GM12892 (cell line): ENCODE measurements at regions not wholly inside any gene's neighbourhood (a gene's known extent, or its start where the extent isn't known, plus 50 kb on each side); places are given as distances from the start of the nearest gene placed in this dataset.

Experiments
- DNase-seq: peaks from one replicate; pipeline ENCODE4 v3.0.0; 2011; ENCODE audit not compliant: insufficient read length
- FAIRE-seq: peaks from 2 replicates; lab custom pipeline; 2011; peaks lifted over from hg19 to GRCh38; lab: Jason Lieb, UNC
- POLR2A ChIP-seq: IDR thresholded peaks from 2 replicates; pipeline ENCODE4 v1.6.1; 2011; ENCODE audit warnings: low read depth, low read length, control low read depth
- POLR2AphosphoS5 ChIP-seq: IDR thresholded peaks from 2 replicates; pipeline ENCODE4 v1.6.1; 2011; ENCODE audit warnings: low read depth, low read length, control low read depth
- TAF1 ChIP-seq: IDR thresholded peaks from 2 replicates; pipeline ENCODE4 v1.6.1; 2011; ENCODE audit warnings: low read depth, mild to moderate bottlenecking, control low read depth, low read length, borderline replicate concordance

DNA sequence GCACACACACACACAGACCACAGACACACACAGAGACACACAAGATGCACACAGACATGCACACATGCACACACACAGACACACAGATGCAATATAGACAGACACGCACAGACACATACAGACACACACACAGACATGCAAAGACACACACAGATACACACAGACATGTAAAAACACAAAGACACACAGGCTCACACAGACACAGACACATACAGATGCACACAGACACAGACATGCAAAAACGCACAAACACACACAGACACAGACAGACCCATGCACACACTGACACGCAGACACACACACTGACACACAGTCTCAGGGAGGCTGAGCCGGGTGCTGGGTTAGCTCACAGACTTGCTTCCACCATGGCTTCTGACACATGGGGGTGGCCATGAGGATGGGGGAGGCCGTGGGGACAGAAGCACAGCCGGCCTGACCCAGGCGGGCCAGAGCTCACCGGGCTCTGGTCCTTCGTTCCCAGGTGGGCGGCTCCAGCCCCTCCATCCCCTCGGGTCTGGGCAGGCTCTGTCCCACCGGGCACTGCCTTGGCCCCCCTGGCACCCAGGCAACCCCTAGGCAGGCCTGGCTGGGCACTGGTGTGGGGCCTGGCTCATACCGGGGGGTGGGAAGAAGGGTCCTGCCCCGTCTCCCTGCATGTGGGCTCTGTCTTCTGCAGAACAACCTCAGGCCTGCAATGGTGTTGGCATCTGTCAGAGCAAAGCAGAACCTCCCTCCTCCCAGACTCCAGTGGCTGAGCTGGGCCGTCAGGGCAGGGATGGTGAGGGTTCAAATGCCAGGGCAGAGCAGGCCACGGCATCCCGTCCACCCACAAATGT is 1489.5 kb downstream of the BRD1 start:
- DNase-seq: no peak
- no peak for FAIRE-seq
- no peak for TF ChIP-seq POLR2A
- TF ChIP-seq POLR2AphosphoS5: no peak
- no peak for TF ChIP-seq TAF1

DNA sequence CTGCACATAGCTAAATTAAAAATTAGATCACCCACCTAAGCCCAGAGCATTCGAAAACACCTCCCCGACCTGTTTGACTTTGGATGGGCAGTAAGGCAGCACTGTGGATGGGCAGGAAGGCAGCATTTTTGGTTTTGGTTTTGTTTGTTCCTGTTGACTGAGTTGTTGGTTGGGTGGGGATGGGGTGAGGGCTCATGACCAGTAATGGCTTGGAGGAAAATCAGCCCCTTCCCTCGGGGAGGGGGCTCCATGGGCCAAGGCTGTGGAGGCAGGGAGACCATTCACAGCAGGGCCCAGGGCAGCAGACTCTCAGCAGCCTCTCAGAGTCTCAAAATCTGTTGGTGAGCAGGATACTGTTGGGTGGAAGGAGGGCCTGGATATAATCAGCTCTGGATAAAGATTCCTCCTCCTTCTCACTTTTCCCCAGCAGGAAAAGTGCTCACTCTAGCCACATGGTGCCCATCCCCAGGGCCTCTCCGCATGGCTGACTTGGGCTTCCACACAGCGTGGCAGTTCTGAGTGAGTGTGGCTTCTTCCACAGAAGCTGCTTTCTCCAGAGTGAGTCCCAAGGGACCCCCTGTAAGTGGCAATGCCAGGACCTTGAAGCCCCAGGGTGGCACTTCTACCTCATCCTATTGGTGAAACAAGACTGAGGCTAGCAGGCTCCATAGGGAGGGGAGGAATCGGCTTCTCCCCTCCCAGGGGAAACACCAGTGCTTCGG is 1491.2 kb downstream of the BRD1 start:
- no peak for TF ChIP-seq POLR2AphosphoS5
- no peak for TF ChIP-seq POLR2A
- TF ChIP-seq TAF1: no peak
- no peak for DNase-seq
- no peak for FAIRE-seq

DNA sequence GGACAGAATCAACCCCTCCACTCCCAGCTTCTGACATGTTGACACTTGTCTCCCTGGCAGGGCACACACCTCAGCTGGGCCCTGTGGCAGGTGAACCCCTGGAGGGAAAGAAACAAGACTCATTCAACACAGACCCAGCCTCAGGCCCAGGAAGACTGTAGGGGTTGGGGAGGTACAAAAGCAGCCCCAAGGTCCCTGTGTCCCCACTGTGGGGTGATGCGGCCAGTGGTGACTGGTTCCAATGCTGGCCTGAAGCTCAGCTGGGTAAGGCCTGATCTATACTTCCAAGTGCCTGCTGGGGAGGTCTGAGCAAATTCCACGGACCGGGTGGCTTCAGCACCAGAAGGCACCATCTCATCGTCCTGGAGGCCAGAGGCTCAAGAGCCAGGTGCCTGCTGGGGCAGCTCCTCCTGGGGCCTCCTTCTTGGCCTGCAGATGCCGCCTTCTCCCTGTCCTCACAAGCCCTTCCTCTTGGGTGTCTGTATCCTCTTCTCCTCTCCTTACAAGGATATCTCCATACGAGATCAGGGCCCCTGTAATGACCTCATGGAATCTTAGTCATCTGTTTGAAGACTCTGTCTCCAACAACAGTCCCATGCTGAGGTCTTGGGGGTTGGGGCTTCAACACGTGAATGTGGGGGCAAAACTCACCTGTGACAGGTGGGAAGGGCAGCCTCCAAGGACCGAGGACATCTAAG is 1492.1 kb downstream of the BRD1 start:
- DNase-seq (no peak), FAIRE-seq (no peak)
- TF ChIP-seq POLR2A (no peak), POLR2AphosphoS5 (no peak), TAF1 (no peak)

- TF ChIP-seq TAF1 (no peak), POLR2A (no peak), POLR2AphosphoS5 (no peak)
- no peak for DNase-seq
- no peak for FAIRE-seq
Observed at GRCh38 chr22:48334971-48335370, 1492.7 kb downstream of the BRD1 start.

DNA sequence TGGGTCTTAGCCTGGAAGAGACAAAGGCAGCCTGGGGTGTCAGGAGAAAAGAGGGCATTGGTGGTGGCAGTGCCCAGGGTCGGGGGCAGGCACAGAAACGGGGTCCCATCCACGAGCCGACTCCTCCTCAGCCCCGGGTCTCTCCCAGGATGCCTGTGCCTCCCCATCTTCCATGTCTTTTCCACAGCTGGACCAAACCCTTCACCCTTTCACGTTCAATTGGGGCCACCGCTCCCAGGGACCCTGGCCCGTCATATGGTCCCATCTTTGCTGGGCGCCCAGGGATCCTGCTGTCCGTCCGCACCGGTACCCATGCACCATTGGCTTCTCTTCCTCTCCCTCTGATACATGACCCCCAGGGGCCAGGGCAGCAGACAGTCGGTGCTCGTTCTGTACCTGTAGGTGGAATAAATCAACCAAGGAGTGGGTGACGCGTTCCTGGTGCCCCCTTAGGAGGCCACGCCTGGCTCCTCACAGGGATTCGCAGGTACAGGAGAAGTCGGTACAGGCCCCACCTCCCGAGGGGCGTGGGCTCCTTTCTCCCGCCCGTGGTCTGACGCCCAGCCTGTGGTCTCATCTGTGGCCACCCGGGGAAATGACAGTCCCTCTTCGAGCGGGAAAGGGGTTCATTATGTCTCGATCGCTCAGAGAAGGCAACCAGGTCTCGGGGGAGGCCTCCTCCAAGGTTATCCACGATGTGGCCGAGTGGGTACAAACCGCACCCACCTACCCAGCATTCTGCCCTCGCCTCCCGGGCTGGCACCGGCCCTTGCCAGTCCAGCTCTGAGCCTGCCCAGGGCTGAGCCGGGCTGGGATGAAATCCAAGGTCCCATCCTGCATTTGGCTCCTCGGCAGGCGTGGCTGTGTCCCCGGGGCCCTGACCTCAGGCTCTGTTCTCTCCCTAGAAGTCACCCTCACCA is 1493.6 kb downstream of the BRD1 start:
- no peak for FAIRE-seq
- no peak for DNase-seq
- TF ChIP-seq TAF1 (no peak), POLR2AphosphoS5 (no peak), POLR2A (no peak)

DNA sequence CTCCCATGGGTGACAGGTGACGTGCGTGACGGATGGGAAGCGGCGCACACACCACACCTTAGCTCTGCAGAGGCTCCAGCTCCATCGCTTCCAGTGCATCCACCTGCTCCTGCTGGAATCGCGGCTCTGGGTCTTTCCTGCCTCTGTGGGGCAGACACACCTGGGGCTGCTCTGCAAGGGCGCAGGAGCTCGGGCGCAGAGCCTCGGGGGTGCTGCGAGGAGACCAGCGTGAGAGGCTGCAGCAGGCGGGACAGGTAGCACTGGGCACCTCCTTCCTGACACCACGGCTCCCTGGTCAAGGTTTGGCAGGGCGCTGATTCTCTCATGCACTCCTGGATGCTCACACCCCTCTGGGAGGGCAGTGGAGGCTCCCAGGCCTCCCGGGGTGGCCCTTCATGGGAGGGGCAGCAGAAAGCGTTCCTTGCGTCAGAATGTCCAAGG is 1494.3 kb downstream of the BRD1 start:
- DNase-seq (no peak), FAIRE-seq (no peak)
- TF ChIP-seq POLR2A: no peak
- no peak for TF ChIP-seq TAF1
- TF ChIP-seq POLR2AphosphoS5: no peak

- DNase-seq: no peak
- FAIRE-seq: no peak
- TF ChIP-seq POLR2A (no peak), POLR2AphosphoS5 (no peak), TAF1 (no peak)
Observed at GRCh38 chr22:48332438-48333322, 1495.0 kb downstream of the BRD1 start.

- DNase-seq (no peak), FAIRE-seq (no peak)
- TF ChIP-seq POLR2A (no peak), TAF1 (no peak), POLR2AphosphoS5 (no peak)
Observed at GRCh38 chr22:48331691-48332220, 1495.9 kb downstream of the BRD1 start.

DNA sequence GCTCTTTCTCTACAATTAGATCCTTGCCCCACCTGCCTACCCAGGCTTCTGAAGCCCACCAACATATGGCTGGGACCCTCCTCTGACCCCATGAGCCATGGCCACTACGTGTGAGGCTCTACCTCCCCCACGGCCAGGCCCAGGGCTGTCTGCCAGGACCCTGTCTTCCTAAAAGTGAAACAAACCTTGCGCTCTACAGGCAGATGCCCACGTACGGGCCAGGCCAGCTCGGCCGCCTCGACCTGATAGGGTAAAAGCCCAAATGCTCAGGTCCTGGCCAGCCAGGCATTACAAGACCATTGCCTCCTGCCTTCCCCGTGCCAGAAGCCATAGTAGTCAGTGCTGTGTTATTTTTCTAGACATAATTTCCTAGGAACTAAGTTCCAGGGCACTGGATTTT is 1496.4 kb downstream of the BRD1 start:
- FAIRE-seq: no peak
- TF ChIP-seq POLR2AphosphoS5: no peak
- TF ChIP-seq TAF1: no peak
- no peak for TF ChIP-seq POLR2A
- DNase-seq: no peak

DNA sequence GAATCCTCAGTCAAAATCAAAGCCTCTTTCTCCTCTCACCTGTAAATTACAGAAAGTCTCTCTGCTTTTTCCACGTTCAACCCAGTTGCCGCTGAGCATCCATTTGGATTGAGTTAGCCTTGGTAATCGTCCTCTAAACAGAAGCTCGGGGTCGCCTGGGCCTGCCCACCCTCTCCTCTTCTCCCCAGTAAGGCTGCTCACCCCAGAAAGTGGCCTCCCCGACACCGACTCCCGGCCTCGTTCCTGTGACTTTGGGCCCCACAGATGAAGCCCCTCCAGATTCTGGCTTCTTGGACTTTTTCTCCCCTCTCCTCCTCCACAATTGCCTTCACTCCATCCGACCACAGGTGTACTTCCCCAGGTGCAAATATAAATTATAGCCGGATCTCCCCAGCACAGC is 1500.0 kb downstream of the BRD1 start:
- FAIRE-seq: no peak
- TF ChIP-seq TAF1 (no peak), POLR2AphosphoS5 (no peak), POLR2A (no peak)
- DNase-seq: no peak
